SW 1271 (cell line): ENCODE measurements at regions not wholly inside any gene's neighbourhood (a gene's known extent, or its start where the extent isn't known, plus 50 kb on each side); places are given as distances from the start of the nearest gene placed in this dataset.
"Not testable (repeated sequence)": the region's sequence is repeated elsewhere in the genome, so short reads cannot be mapped to it uniquely, and the experiment has no call there.

Experiments
- DNase-seq, 2 experiments: peaks; one replicate each; lab custom pipeline; 2025; lab: John Stamatoyannopoulos, UW

DNA sequence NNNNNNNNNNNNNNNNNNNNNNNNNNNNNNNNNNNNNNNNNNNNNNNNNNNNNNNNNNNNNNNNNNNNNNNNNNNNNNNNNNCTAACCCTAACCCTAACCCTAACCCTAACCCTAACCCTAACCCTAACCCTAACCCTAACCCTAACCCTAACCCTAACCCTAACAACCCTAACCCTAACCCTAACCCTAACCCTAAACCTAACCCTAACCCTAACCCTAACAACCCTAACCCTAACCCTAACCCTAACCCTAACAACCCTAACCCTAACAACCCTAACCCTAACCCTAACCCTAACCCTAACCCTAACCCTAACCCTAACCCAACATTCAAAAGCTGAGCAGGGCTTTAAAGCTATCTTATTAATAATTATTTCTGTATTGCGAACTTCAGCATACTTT, 182.5 kb upstream of the FAM20C start:
- not testable (repeated sequence) for DNase-seq

GRCh38 chr7:32565-33280, 159.6 kb upstream of the FAM20C start:
- DNase-seq: not testable (repeated sequence)

DNA sequence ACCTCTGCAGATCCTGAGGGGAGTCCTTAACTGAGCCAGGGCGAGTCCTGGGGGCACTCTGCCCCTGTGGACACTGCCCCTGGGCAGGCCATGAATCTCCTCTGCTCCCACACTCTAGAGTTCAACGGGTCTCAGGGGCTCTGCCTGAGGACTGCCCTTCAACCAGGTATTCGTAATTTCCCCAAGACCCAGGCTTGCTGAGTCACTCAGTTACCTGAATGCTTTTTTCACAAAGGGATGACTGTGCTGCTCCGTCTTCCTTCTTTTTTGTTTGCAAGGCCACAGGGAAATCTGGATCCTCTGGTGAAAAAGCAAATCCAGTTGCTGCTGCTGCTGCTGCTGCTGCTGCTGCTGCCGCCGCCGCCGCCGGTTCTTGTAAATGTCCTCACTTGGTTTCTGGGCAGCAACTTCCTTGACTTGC, 157.2 kb upstream of the FAM20C start:
- not testable (repeated sequence) for DNase-seq

- DNase-seq: not testable (repeated sequence)
Measured at GRCh38 chr7:36539-36938, 155.8 kb upstream of the FAM20C start.

DNA sequence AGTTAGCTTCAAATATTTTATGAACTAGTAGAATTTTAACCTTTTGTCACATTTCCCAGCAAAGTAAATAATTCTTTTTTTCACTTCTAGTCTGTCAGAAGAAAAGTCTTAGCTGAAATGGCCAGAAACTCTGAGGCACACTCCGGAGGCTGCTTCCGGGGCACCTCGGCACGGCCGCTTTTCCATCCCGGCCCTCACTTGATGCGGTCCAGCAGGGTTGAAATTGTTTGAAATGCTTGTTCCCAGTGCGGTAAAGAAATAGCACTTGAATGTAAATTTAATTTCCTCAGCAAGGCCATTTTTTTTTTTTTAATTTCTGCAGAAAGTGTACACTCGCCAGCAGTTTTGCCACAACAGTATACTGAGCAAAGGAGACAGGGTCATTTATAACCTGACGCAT, 154.7 kb upstream of the FAM20C start:
- DNase-seq: not testable (repeated sequence)

DNA sequence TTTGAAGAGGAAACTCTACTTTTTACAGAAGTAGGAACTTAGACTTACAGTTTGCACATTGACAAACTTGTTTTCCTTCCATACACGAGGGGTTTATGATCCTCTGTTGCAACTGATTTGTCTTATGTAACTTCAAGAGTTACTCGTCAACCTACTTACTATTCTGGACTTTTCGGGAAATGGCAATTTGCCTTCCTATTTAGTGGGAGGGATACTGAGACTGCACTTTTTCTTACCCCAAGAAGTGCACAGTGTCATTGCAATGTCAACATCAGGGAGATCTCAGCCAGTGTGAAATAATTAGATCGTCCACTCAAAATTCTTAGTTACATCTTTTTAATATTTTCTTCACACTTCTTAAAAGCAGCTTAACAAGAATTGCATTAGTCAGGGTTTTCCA, 153.9 kb upstream of the FAM20C start:
- not testable (repeated sequence) for DNase-seq

DNA sequence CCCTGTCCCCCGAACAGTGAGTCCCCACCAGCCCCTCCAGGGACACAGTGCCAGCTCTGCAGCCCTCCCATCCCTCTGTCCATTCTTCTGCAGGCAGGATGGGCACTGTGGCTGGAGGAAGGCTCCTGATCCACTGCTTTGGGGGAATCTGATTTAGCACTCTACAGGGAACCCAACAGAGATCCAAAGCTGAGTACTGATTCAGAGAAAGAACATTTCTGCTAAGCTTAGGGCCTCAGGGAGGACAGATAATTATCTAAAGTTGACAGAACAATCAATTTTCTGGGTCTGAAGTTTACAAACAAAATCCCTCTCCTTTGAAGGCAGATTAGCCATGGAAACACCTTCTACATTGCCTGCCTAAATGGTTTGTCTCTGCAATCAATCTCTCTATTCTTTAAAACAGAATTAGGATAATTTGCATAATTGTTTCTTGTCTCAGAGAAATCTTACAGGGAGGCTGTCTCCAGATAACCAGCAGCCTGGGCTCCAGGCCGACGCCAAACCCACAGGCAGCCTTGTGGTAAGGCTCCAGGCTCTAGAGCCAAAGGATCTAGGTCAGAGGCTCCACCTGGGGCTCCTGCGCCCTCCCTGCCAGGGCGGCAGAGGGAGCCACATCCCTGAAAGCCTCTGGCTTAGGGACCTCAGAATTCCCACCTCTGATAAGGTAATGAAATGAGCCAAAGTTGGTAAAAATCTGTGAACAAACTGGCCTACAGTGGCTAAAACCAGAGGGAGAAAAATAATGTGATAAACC, 152.2 kb upstream of the FAM20C start:
- not testable (repeated sequence) for DNase-seq

GRCh38 chr7:40799-41750, 151.3 kb upstream of the FAM20C start:
- no peak for DNase-seq

- no peak for DNase-seq
Measured at GRCh38 chr7:41917-42565, 150.3 kb upstream of the FAM20C start.

GRCh38 chr7:43791-44540, 148.4 kb upstream of the FAM20C start:
- DNase-seq: no peak

DNA sequence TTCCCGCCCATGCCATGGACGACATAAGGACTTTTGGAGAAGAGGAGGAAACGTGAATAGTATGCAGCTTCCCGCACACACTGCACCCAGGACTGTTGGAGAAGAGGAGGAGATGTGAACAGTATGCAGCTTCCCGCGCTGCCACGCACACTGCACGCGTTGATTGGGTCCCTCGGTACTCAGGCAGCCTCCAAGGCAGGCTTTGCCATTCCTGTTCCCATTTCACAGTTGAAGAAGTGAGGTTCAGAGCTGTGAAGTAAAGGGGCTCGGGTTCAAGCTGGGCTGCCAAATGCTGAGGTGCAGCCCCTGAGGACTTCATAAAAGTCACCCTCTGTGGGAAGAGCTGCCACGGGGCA, 147.9 kb upstream of the FAM20C start:
- DNase-seq: no peak

DNA sequence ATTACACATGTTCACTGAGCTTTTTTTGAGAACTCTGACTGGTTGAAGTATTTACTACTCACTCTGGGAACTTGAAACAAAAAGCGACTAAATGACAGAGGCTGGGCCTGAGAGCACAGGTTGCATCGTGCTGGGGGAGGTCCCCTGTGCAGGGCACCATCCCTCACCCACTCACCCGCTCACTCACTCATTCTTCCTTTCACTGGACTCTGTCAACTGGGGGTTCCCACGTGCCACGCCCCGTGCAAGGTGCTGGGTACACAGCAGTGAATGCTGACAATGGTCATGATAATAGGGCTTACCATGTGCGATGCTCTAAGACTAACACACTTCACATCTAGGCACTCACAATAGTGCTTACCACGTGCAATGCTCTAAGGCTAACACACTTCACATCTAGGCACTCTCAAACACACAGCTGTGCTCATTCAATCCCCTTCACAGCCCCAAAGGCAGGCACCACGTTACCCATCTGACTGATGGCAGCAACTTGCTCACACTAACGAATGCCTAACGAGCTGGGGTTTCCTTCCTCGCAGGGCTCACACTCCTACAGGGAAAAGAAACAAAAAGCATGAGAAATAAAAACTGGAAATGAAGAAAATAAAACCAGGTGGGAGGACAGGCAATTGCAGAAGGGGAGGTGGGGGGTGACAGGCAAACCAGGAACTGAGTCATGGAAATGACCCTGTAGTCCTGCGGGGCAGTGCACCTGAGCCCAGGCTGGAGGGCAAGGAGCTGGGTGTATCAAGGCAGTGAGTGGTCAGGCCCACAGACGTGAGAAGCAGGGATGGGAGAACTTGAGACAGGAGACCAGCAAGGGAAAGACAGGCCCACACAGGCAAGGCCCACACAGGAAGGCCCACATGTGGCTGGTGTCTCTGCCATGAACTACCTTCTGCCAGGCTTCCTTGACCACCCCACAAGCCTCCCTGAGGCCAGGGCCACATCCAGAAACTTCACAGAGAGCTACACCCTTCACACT, 147.0 kb upstream of the FAM20C start:
- DNase-seq: no peak

GRCh38 chr7:46123-46829, 146.1 kb upstream of the FAM20C start:
- no peak for DNase-seq

DNA sequence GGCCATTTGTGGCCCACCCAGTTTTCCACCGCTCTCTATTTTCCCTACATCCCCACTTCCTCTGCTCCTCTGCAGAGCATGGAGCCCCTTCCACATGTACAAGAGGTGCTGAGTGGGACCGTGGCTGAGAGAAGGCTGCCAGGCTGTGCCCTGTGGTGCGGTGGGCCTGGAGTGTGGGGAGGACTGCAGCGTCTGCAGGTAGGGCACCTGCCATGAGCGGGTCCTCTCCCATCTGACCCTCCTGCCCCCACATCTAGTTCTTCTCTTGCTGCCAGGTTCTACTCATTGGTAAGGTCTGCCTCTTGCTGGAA, 145.6 kb upstream of the FAM20C start:
- DNase-seq: no peak

DNA sequence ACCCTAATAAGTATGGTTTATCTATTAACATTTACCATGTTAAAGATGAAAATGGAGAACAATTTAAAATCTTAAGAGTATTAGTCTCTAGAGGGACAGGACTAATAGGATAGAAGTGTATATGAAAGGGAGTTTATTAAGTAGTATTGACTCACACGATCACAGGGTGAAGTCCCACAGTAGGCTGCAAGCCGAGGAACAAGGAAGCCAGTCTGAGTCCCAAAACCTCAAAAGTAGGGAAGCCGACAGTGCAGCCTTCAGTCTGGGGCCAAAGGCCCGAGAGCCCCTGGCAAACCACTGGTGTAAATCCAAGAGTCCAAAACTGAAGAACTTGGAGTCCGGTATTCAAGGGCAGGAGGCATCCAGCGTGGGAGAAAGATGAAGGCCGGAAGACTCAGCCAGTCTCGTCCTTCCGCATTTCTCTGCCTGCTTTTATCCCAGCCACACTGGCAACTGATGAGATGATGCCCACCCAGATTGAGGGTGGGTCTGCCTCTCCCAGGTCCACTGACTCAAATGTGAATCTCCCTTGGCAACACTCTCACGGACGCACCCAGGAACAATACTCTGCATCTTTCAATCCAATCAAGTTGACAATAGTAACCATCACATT, 140.8 kb upstream of the FAM20C start:
- DNase-seq: no peak

- no peak for DNase-seq
Measured at GRCh38 chr7:52100-52499, 140.3 kb upstream of the FAM20C start.

DNA sequence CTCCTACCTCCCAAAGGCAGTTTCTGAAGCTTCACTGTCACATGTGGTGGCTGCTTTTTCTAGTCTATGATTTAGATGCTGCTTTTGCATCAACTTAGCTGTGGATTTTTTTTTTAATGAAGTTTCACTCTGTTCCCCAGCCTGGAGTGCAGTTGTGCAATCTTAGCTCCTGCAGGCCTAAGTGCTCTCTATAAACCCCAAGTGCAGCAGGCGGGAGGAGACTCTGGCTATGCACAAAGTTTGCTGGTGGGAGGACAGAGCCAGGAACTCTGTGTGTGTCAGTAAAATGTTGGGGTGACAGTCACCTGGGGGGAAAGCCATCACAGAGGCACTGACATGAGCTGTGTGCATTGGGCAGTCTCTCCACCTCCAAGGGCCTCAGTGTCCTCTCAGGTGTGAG, 138.8 kb upstream of the FAM20C start:
- no peak for DNase-seq

DNA sequence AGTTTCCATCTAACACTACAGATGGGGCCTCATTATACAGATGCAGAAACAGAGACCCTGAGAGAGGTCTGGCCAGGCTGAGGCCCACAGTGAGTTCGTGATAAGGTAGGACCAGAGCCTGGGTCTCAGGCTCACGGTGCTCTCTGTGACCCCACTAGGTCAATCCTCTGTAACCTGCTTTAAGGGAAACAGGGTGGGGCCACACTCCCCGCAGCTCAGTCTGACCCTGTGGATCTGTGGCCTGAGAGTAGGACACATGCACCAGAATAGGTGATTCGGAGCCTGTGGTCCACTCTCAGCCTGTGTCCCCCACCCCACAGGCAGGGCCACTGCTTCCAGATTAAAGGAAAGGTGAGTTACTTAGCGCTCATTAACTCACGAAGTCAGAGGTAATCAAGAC, 137.8 kb upstream of the FAM20C start:
- no peak for DNase-seq

- no peak for DNase-seq
Measured at GRCh38 chr7:55690-56248, 136.6 kb upstream of the FAM20C start.
